ENCODE measurements at regions not wholly inside any gene's neighbourhood (a gene's known extent, or its start where the extent isn't known, plus 50 kb on each side); places are given as distances from the start of the nearest gene placed in this dataset.

DNA sequence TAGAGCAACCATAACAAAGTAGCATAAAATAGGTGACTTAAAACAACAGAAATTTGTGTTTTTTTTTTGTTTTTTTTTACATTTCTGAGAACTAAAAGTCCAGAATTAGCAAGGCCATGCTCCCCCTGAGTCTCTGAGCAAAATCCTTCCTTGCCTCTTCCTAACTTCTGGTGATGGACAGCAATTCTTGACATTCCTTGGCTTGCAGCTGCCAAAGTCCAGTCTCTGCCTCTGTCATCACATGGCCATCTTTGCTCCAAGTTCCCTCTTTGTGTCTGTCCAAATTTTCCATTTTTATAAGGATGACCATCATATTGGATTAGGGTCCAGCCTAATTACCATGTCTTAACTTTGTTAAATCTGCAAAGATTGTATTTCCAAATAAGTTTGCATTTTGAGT, 407.2 kb downstream of the PDHA2 start:
- H3K9ac ChIP-seq (ENCODE audit: control insufficient read depth, extremely low read depth, insufficient read depth, low read length), result no peak overlapping the region
- no peak overlapping the region for H3K4me3 ChIP-seq (ENCODE audit: control insufficient read depth in 2 of 3, extremely low read depth in 1 of 3, insufficient read depth in 2 of 3, low read depth in 1 of 3, low read length in 3 of 3)
- no peak overlapping the region for H3K27ac ChIP-seq (ENCODE audit: control insufficient read depth, insufficient read depth, low read length)
- H3K27me3 ChIP-seq (ENCODE audit: control insufficient read depth, extremely low read depth, insufficient read depth, low read length), result no peaks in the 10 kb centered on the region
- no peak overlapping the region for H3K4me2 ChIP-seq (ENCODE audit: control insufficient read depth, extremely low read depth, insufficient read depth, low read depth, low read length)
- no peak overlapping the region for H2AFZ ChIP-seq (ENCODE audit: control insufficient read depth, low read length)
- H3K36me3 ChIP-seq (ENCODE audit: control insufficient read depth in 2 of 2, extremely low read depth in 1 of 2, insufficient read depth in 2 of 2, low read length in 2 of 2), result no peaks in the 10 kb centered on the region
- H3K9me3 ChIP-seq (ENCODE audit: control insufficient read depth, low read depth, low read length), result no peaks in the 10 kb centered on the region
- H3K9me1 ChIP-seq (ENCODE audit: control insufficient read depth, extremely low read depth, insufficient read depth, low read length), result no peaks in the 10 kb centered on the region
- no peaks in the 10 kb centered on the region for H3K4me1 ChIP-seq (ENCODE audit: control insufficient read depth, extremely low read depth, insufficient read depth, low read length)
- DNase-seq (ENCODE audit: low read depth, low spot score) (no peak), FAIRE-seq (no peak)
- no peak for TF ChIP-seq EZH2 (IDR thresholded peaks at IDR 0.05; ENCODE audit: low read length)
- TF ChIP-seq, protein P1, sequence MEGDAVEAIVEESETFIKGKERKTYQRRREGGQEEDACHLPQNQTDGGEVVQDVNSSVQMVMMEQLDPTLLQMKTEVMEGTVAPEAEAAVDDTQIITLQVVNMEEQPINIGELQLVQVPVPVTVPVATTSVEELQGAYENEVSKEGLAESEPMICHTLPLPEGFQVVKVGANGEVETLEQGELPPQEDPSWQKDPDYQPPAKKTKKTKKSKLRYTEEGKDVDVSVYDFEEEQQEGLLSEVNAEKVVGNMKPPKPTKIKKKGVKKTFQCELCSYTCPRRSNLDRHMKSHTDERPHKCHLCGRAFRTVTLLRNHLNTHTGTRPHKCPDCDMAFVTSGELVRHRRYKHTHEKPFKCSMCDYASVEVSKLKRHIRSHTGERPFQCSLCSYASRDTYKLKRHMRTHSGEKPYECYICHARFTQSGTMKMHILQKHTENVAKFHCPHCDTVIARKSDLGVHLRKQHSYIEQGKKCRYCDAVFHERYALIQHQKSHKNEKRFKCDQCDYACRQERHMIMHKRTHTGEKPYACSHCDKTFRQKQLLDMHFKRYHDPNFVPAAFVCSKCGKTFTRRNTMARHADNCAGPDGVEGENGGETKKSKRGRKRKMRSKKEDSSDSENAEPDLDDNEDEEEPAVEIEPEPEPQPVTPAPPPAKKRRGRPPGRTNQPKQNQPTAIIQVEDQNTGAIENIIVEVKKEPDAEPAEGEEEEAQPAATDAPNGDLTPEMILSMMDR (optimal IDR thresholded peaks at IDR 0.05 in 1 of 3, IDR thresholded peaks at IDR 0.05 in 1 of 3, conservative IDR thresholded peaks at IDR 0.05 in 1 of 3; ENCODE audit: extremely low read depth in 1 of 3, insufficient read depth in 2 of 3, low read length in 3 of 3), result no peak
- no peaks in the 10 kb centered on the region for H4K20me1 ChIP-seq (ENCODE audit: control insufficient read depth, extremely low read depth, insufficient read depth, low read length)
- dilution Hi-C loops (cut with MboI; ENCODE audit: extremely low pct_ligation_motif_present, low sequenced_read_pairs), result no loop called here
- no peaks in the 10 kb centered on the region for H3K79me2 ChIP-seq (ENCODE audit: control insufficient read depth, insufficient read depth, low read length)

DNA sequence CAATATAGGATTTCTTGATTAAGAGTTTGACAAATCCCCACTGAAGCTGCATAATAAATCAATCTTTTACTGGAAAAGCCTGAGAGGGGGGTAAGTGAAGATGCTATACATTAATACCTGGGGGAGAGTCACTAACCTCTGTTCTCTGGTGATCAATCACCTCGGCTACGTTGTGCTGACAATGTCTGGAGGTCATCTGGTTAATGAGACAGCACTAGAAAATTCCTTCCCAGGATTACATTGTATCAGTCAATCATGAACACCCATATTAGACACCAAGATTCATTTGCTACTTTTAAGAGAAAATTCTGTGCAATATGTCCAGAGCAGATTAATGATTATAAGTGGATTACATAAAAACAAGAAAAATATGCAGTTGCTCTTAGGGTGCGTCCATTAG, 408.3 kb downstream of the PDHA2 start:
- no peaks in the 10 kb centered on the region for H3K36me3 ChIP-seq (ENCODE audit: control insufficient read depth in 2 of 2, extremely low read depth in 1 of 2, insufficient read depth in 2 of 2, low read length in 2 of 2)
- dilution Hi-C loops (cut with MboI; ENCODE audit: extremely low pct_ligation_motif_present, low sequenced_read_pairs), result no loop called here
- H3K79me2 ChIP-seq (ENCODE audit: control insufficient read depth, insufficient read depth, low read length), result no peaks in the 10 kb centered on the region
- no peak overlapping the region for H2AFZ ChIP-seq (ENCODE audit: control insufficient read depth, low read length)
- H3K9ac ChIP-seq (ENCODE audit: control insufficient read depth, extremely low read depth, insufficient read depth, low read length), result no peak overlapping the region
- no peak overlapping the region for H3K4me3 ChIP-seq (ENCODE audit: control insufficient read depth in 2 of 3, extremely low read depth in 1 of 3, insufficient read depth in 2 of 3, low read depth in 1 of 3, low read length in 3 of 3)
- no peaks in the 10 kb centered on the region for H3K9me1 ChIP-seq (ENCODE audit: control insufficient read depth, extremely low read depth, insufficient read depth, low read length)
- FAIRE-seq (no peak), DNase-seq (ENCODE audit: low read depth, low spot score) (no peak)
- no peaks in the 10 kb centered on the region for H3K4me1 ChIP-seq (ENCODE audit: control insufficient read depth, extremely low read depth, insufficient read depth, low read length)
- no peak for TF ChIP-seq EZH2 (IDR thresholded peaks at IDR 0.05; ENCODE audit: low read length)
- TF ChIP-seq, protein P1 (optimal IDR thresholded peaks at IDR 0.05 in 1 of 3, IDR thresholded peaks at IDR 0.05 in 1 of 3, conservative IDR thresholded peaks at IDR 0.05 in 1 of 3; ENCODE audit: extremely low read depth in 1 of 3, insufficient read depth in 2 of 3, low read length in 3 of 3), result no peak
- H3K27ac ChIP-seq (ENCODE audit: control insufficient read depth, insufficient read depth, low read length), result no peak overlapping the region
- H4K20me1 ChIP-seq (ENCODE audit: control insufficient read depth, extremely low read depth, insufficient read depth, low read length), result no peaks in the 10 kb centered on the region
- H3K27me3 ChIP-seq (ENCODE audit: control insufficient read depth, extremely low read depth, insufficient read depth, low read length), result no peaks in the 10 kb centered on the region
- no peak overlapping the region for H3K4me2 ChIP-seq (ENCODE audit: control insufficient read depth, extremely low read depth, insufficient read depth, low read depth, low read length)
- no peaks in the 10 kb centered on the region for H3K9me3 ChIP-seq (ENCODE audit: control insufficient read depth, low read depth, low read length)

Measured in keratinocyte (primary cell).